ENCODE measurements at regions not wholly inside any gene's neighbourhood (a gene's known extent, or its start where the extent isn't known, plus 50 kb on each side); places are given as distances from the start of the nearest gene placed in this dataset.

GRCh38 chr15:97126553-97127233 lies 796.2 kb downstream of the NR2F2 start (continued):
- TF ChIP-seq RFX5 (IDR thresholded peaks at IDR 0.05; ENCODE audit: low read depth, low read length), result no peak

DNA sequence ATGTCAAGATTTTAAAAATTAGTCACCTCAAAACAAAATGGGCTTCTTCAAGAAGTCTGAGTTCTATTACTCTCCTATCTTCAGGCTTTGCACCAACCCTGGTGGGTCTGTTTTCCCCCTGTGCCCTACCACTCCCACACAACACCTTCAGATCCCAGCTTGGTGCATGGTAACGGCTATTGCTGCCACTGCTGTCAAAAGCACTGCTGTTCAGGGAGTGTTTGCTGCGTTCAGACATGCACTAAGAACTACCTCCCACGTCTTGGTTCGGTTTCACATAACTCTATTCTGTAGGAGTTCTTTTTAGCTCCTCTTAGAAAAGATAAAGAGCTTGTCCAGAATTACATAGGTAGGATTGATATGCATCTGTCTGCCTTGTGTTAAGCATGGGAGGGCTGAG lies 799.2 kb downstream of the NR2F2 start:
- Histone ChIP-seq H4K20me1 (ENCODE audit: insufficient read depth, low read length) (no peaks in the 10 kb centered on the region), H3K27me3 (ENCODE audit: control insufficient read depth in 1 of 2, insufficient read depth in 2 of 2, low read length in 2 of 2) (no peaks in the 10 kb centered on the region), H3K27ac (ENCODE audit: extremely low read length, insufficient read depth, low read length) (no peak overlapping the region), H3K4me2 (ENCODE audit: low read depth, low read length) (no peak overlapping the region), H3K4me1 (ENCODE audit: insufficient read depth, low read length) (no peaks in the 10 kb centered on the region), H2AFZ (ENCODE audit: low read length) (no peak overlapping the region), H3K79me2 (ENCODE audit: insufficient read depth, low read length) (no peaks in the 10 kb centered on the region), H3K9me3 (ENCODE audit: low read length) (peaks cover 72% of the 10 kb centered on the region), H3K36me3 (replicated peaks in 1 of 2; ENCODE audit: control insufficient read depth in 1 of 2, insufficient read depth in 2 of 2, low read length in 2 of 2) (no peaks in the 10 kb centered on the region), H3K4me3 (replicated peaks in 1 of 3; ENCODE audit: insufficient read depth in 1 of 3, low read depth in 2 of 3, low read length in 3 of 3) (no peak overlapping the region), H3K9ac (ENCODE audit: insufficient read depth, low read depth, low read length) (no peak overlapping the region)
- FAIRE-seq, result no peak
- in situ Hi-C loops (cut with HindIII; ENCODE audit: extremely low pct_ligation_motif_present, low pct_unique_long_range_greater_than_20kb), result no loop called here
- ChIA-PET CTCF (ENCODE audit: low intra/inter-chr PET ratio, low total read pairs) (no interaction called here), POLR2A (no interaction called here)
- intact Hi-C loops (cut with micrococcal nuclease; ENCODE audit: unreplicated experiment), result no loop called here
- BruUV-seq (replicated peaks), result no TSS peak
- WGBS (ENCODE audit: low lambda C conversion rate), result 13% methylated on average over 4 of the region's 4 CpGs
- no peak for DNase-seq (ENCODE audit: low spot score)
- ATAC-seq, result no peak
- TF ChIP-seq ZNF230 (CRISPR knock-in tag; IDR thresholded peaks at IDR 0.05), result no peak
- TF ChIP-seq ZNF737 (CRISPR knock-in tag; IDR thresholded peaks at IDR 0.05; ENCODE audit: borderline replicate concordance), result no peak
- TF ChIP-seq ZC3H13 (CRISPR knock-in tag; IDR thresholded peaks at IDR 0.05), result no peak
- no peak for TF ChIP-seq ZNF740 (CRISPR knock-in tag; IDR thresholded peaks at IDR 0.05)
- no peak for TF ChIP-seq ZNF121 (CRISPR knock-in tag; IDR thresholded peaks at IDR 0.05)
- no peak for TF ChIP-seq FOXO4 (CRISPR knock-in tag; conservative IDR thresholded peaks at IDR 0.05)
- no peak for TF ChIP-seq ZSCAN5A (CRISPR knock-in tag; IDR thresholded peaks at IDR 0.05; ENCODE audit: borderline replicate concordance)
- TF ChIP-seq ZNF777 (CRISPR knock-in tag; IDR thresholded peaks at IDR 0.05), result no peak
- TF ChIP-seq PRPF4 (IDR thresholded peaks at IDR 0.05; ENCODE audit: low read depth, low read length, poor library complexity, severe bottlenecking), result no peak
- no peak for TF ChIP-seq U2AF1 (optimal IDR thresholded peaks at IDR 0.05; ENCODE audit: low read depth, low read length)
- TF ChIP-seq ZNF788 (CRISPR knock-in tag; IDR thresholded peaks at IDR 0.05; ENCODE audit: borderline replicate concordance), result no peak
- TF ChIP-seq ISX (CRISPR knock-in tag; conservative IDR thresholded peaks at IDR 0.05), result no peak
- no peak for TF ChIP-seq SIX4 (CRISPR knock-in tag; IDR thresholded peaks at IDR 0.05)
- TF ChIP-seq ZNF143 (CRISPR knock-in tag; IDR thresholded peaks at IDR 0.05), result no peak
- TF ChIP-seq, protein P1, sequence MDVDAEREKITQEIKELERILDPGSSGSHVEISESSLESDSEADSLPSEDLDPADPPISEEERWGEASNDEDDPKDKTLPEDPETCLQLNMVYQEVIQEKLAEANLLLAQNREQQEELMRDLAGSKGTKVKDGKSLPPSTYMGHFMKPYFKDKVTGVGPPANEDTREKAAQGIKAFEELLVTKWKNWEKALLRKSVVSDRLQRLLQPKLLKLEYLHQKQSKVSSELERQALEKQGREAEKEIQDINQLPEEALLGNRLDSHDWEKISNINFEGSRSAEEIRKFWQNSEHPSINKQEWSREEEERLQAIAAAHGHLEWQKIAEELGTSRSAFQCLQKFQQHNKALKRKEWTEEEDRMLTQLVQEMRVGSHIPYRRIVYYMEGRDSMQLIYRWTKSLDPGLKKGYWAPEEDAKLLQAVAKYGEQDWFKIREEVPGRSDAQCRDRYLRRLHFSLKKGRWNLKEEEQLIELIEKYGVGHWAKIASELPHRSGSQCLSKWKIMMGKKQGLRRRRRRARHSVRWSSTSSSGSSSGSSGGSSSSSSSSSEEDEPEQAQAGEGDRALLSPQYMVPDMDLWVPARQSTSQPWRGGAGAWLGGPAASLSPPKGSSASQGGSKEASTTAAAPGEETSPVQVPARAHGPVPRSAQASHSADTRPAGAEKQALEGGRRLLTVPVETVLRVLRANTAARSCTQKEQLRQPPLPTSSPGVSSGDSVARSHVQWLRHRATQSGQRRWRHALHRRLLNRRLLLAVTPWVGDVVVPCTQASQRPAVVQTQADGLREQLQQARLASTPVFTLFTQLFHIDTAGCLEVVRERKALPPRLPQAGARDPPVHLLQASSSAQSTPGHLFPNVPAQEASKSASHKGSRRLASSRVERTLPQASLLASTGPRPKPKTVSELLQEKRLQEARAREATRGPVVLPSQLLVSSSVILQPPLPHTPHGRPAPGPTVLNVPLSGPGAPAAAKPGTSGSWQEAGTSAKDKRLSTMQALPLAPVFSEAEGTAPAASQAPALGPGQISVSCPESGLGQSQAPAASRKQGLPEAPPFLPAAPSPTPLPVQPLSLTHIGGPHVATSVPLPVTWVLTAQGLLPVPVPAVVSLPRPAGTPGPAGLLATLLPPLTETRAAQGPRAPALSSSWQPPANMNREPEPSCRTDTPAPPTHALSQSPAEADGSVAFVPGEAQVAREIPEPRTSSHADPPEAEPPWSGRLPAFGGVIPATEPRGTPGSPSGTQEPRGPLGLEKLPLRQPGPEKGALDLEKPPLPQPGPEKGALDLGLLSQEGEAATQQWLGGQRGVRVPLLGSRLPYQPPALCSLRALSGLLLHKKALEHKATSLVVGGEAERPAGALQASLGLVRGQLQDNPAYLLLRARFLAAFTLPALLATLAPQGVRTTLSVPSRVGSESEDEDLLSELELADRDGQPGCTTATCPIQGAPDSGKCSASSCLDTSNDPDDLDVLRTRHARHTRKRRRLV (CRISPR knock-in tag; IDR thresholded peaks at IDR 0.05), result no peak

Data from HepG2 (cell line).